Activated T-cell treated with anti-CD3 and anti-CD28 coated beads for 1 hour (primary cell): ENCODE measurements at regions not wholly inside any gene's neighbourhood (a gene's known extent, or its start where the extent isn't known, plus 50 kb on each side); places are given as distances from the start of the nearest gene placed in this dataset.

Experiments used
- DNase-seq: peaks from one replicate; pipeline ENCODE4 v3.0.0-alpha.2; 2020; ENCODE audit warnings: low read depth

DNA sequence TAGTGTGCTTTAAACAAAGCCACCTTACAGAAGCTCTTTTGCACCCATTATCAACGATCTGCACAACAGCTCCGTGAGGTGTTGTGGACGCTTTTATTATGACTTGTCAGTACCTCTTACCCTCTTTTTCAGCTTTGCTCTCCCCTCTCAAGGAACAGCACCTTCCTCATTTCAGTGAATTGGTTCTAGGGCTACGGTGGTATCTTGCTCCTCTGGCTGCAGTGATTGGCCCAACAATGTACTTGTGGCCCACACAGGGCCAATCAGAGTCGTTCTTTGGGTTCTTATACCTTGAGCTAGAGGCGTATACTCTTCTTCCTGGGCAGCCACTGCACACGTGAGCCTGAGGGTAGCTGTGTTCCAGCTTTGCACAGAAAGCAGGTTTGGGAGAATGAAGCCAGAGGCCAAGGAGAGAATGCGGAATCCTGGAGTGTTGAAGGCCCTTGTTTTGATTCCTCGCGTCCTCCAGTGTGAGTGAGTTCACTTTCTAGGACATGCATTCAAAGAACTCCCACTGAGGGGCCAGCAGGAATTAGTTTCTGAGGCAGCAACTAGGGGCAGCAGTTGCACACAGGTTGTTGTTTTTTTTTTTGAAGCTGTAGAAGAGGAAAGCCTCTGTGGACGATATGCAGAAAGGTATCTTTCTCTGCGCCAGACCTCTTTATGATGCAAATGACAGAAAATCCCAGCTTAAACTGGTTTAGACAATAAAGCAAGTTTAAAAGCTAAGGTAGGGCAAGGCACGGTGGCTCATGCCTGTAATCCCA, 49.8 kb upstream of the PDZD8 start:
- no peak for DNase-seq
